ENCODE measurements at regions not wholly inside any gene's neighbourhood (a gene's known extent, or its start where the extent isn't known, plus 50 kb on each side); places are given as distances from the start of the nearest gene placed in this dataset.
"Not testable (repeated sequence)": the region's sequence is repeated elsewhere in the genome, so short reads cannot be mapped to it uniquely, and the experiment has no call there.

- no peak for DNase-seq
These were observed 119.7 kb downstream of the GASK1B start for GRCh38 chr4:158053086-158053485.

GRCh38 chr4:158051401-158052235 is 121.2 kb downstream of the GASK1B start:
- no peak for DNase-seq

DNA sequence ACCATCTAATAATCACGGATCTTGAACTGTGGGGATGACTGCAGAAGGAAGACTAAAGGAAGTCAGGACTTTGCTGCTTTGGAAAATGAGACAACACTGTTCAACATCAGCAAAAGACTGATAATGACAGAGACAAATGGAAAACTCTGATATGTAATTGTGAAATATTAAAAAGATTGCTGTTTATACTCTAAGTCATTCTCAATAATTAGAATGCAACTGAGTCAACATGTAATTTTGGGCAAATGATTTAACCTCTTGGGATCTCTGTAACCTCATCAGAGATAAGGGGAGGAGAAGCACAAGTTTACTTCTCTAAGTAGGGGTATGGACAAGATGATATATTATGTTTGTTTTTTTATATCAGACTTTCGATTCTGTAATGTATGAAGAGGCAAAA is 121.9 kb downstream of the GASK1B start:
- DNase-seq = no peak

DNA sequence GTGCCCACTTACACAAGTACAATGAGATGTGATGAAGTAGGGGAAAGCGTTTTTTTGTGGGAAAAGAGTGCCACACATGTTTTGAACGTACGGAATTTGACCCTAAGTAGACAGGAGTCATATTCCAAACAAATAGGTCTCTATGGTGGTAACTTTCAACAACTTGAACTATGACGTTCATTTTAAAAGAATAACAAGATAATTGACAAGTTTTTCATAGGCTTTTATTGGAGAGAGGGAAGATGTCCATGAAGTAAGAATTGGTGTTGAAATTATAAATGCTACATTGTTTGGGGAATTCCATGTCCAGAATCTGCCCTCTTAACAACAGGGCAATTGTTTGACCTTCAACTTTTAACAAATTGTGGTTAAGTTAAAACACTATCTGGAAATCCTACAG is 126.5 kb downstream of the GASK1B start:
- no peak for DNase-seq

- no peak for DNase-seq
These were observed 128.7 kb downstream of the GASK1B start for GRCh38 chr4:158043971-158044618.

DNA sequence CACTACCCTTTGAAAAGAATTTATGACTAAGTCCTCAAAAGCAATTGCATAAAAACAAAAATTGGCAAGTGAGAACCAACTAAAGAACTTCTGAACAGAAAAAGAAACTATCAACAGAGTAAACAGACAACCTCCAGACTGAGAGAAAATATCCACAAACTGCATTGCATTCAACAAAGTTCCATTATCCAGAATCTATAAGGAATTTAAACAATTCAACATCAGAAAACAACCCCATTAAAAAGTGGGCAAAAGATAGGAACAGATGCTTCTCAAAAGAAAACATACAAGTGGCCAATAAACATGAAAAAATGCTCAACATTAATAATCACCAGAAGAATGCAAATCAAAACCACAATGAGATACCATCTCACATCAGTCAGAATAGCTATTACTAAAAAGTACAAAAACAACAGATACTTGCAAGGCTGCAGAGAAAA is 130.2 kb downstream of the GASK1B start:
- no peak for DNase-seq

- no peak for DNase-seq
These were observed 134.1 kb downstream of the GASK1B start for GRCh38 chr4:158038718-158039117.

DNA sequence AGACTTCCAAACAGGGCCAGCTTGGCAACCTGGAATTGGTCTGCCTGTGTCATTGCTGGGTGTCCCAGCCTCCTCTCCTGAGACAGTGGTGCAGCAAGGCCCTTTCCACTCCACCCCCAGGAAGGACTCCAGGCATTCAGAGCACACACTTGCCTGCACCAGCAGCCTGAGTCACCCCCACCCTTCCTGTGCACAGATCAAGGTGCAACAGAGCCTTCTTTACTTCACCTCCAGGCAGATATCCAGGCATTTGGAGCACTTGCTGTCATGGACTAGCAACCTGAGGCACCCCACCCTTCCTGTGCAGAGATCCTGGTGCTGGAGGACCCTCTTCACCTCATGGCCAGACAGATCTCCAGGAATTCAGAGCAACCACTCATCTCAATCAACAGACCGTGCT is 135.8 kb downstream of the GASK1B start:
- no peak for DNase-seq

DNA sequence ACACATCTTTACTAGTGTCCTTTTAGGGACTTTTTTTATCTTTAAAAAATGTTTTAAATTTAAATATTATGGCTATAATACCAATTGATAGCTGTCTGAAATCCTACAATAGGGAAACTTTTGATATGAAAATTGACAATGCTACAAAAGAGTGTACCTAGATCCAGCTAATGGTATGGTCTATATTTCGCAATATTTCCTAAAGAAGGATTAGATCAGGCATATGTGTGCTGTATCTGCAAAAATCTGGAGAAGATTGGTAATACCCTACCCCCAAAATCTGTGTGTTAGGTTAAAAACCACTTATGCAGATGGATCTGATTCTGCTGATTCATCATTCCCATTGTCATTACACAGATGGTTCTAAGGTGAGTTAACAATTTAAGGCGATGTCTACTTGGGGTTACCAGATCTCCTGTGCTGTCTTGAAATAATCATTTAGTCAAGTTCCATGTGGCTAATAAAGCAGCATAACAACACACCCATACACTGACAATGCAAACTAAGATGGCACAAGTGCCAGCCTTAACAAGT is 137.1 kb downstream of the GASK1B start:
- no peak for DNase-seq

- DNase-seq = no peak
These were observed 139.3 kb downstream of the GASK1B start for GRCh38 chr4:158033416-158034120.

DNA sequence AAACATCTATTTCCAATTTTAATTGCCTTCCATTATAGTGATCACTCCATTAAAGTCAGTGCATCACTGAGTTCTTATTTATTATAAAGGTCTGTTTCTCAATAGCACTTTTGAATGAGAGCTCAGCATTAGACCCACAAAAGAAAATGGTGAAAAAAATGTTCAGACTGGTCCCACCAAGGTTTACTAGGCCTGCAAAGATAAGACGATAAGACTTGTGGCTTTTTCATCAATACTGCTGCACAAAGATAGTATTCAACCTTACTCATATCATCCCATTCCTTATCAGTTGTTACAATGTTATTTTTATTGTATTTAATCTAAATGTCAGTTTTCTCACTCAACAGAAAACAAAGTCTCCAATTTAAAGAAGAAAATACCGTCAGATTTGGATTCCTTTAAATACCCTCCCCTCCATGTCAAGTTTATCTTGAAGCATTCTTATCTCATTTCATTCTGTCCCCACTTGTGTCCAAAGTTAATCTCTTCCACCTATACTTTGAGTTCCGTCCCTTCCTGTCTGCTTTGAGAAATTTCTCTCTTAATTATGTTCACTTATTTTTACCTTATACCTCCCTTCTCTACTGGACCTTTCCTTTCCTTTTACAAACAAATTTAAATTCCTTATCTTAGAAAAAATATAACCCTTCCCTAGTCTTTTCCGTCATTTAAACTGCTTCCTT is 140.0 kb downstream of the GASK1B start:
- no peak for DNase-seq

- DNase-seq = not testable (repeated sequence)
These were observed 144.4 kb downstream of the GASK1B start for GRCh38 chr4:158028381-158028780.

GRCh38 chr4:158025131-158025530 is 147.7 kb downstream of the GASK1B start:
- DNase-seq = no peak

DNA sequence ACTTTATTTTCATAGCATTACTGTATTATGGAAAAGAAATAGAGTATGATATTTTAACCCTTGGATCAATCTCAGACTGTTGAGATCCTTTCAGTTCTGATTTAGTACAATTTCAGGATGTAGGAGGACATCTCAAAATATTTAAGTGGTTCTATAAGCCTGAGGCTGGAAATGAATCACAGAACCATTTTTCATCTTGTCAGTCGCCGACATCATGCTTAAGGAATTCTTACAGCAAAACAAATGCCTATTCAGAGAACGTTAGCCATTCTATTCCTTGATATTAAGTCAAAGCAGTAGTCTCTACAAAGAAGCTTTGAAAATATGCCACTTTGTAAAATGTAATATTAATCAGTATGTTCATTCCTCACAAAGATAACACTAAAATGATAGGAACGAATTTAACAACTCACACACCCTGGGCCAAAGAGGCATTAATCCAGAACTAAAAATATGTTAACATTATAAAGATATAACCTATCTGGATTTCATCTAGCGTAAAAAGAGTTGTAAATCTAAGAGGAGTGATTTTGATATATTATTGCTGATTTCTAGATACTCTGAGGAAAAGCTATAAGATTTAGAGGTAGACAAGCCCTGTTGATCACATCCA is 152.0 kb downstream of the GASK1B start:
- DNase-seq = no peak

DNA sequence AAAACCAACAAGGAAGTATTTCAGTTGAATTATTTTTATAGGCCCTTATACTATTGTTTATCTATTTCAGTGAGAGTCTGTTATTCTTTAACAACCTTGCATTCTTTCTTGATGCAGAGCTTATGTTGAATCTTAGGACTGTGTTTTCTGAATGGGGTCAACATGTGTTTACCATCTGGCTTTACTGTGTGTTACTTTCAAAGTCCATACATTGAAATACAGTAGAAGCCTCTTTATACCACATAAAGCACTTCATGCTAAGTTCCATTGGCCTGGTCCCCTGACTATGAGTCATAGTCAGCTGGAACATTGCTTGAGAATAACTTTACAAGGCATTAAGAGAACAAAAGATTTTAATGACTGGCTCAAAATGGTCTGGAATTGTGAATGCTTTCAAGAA is 152.6 kb downstream of the GASK1B start:
- DNase-seq = peak in 1 of 51 donors; percentile 13

DNA sequence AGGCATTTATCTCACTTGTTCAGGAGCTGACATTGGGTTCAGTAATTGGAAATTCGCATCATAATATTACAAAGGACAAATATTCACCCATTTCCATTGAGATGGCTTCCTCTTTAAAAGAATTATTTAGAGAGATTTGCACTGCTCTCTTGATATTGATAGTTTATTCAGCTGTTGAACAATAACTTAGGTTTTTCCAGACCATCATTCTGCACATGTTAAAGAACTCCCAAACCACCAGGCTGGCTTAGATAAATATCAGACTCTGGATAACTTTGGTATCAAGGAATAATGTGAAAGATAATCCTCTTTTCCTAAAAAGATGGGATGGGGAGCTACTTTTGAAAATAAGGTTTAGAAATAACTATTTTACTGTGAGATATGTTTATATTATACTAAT is 154.0 kb downstream of the GASK1B start:
- no peak for DNase-seq

GRCh38 chr4:158018221-158018830 is 154.5 kb downstream of the GASK1B start:
- no peak for DNase-seq

GRCh38 chr4:158016511-158016910 is 156.3 kb downstream of the GASK1B start:
- DNase-seq = no peak

GRCh38 chr4:158015241-158015640 is 157.6 kb downstream of the GASK1B start:
- peak in 1 of 51 donors; percentile 8 for DNase-seq

DNA sequence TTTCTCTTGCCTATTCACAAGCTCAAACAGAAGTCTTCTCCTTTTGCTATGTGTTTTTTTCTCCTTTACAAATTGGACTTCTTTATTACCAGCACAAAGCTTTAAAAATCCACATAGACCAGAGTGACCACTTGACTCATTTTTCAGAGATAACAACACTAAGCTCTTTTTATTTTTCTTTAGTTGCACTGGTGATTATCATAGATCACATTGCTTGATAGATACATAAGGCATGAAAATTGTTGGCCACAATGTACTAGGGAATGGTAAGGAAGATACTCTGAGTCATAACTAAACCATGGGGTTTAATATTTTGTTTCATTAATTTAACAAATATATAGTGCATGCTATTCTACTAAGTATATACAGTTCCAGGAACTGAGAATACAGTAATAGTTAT is 159.0 kb downstream of the GASK1B start:
- no peak for DNase-seq

GRCh38 chr4:158010361-158010760 is 162.5 kb downstream of the GASK1B start:
- DNase-seq = no peak

Measured in hypothalamus (tissue), 51 donors.